ENCODE measurements at regions not wholly inside any gene's neighbourhood (a gene's known extent, or its start where the extent isn't known, plus 50 kb on each side); places are given as distances from the start of the nearest gene placed in this dataset.
"Not testable (repeated sequence)": the region's sequence is repeated elsewhere in the genome, so short reads cannot be mapped to it uniquely, and the experiment has no call there.

DNA sequence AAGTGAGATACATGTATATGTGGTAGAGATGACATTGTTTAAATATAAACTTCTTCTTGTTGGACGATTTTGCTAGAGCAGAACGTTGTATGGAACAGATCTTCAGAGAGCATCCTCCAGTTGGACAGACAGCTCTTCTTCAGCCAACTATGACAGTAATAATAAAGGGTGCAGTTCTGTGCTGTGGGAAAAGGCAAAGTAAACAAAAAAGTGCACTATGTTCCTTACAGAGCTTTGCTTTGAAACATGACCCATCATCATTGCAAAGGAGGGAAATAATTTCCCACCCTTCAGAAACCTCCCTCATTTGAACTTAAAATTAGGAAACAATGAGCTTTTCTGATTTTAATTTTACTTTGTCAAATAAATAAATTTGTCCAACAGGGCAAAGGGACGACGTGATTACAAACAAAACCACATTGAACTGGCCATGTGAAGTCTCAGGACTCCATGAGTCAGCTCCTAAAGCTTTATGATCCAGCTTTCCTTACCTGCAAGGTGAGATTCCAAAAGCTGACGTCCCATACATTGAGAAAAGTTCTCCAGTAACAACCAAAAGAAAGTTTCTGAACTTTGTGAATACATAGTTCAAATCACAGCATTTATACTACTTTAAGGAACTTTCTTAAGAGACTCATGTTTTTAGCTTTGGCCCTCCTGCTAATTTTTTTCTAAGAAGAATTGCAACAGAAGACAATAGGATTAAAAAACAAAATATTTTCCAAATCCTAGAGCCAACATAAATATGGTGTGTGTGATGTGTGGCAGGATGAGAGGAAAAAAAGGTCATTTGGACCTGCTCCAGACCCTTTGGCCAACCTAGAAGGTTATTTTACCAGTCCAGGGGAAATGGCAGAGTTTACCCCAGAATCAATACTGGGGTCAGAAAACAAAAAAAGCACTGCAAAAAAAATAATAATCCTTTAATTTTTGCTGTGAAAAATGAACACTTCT lies 565.4 kb upstream of the NRP1 start:
- no peak for DNase-seq (ENCODE audit: low spot score)

DNA sequence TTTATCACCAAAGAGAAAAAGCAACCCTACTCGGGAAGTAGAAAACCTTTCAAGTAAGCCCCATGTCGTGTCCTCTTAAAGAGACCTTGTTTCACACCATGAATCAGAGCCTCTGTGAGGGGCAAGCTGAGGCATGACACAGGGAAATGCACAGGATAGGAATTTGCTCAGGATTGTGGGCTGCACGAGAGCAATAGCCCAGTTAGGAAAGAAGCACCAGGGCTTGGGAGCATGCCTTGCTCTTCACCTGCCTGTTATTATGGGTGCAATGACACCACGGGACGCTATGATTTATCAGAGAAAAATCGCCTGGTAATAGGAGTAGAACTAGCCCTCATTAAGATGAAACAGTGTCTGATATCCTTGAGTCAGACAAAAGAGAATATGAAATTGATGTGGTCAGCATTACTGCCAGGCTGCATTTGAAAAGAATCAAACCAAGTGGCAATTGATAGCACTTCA lies 562.9 kb upstream of the NRP1 start:
- DNase-seq (ENCODE audit: low spot score): no peak

DNA sequence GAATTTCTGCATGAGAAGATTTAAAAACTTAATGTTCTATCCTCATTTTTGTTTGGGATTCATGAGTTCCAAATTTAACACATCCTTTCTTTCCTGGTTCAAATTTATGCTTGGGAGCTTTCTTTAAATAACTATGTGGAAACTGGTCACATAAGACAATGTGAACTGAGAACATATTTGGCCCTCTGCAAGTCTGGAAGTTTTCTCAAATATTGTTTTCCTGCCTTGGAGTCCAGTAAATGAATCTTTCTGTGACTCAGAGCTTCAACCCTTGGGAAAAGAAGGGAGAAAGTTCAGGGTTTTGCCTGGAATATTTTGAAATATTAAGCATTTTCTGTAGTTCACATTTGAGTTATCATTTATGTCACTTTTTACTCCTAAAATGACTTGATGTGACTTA lies 559.0 kb upstream of the NRP1 start:
- no peak for DNase-seq (ENCODE audit: low spot score)

DNA sequence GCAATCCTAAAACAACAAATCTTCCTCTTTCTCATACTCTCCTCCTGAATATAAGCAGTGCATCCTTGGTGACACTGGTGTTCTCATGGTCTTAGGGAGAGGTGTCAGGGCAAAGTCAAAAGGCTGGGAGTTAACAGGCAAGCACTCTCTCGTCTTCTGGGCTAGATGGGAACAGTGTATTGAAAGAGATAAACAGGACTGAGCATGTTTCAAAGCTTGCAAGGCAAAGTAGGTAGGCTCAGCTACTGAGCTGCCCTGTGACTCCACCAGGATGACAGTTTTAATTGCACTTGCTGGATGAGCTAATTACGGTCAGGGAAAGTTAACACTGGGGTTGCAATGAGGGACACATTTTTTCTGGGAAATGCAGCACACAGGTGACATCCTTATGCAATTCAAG lies 554.9 kb upstream of the NRP1 start:
- DNase-seq (ENCODE audit: low spot score): no peak

DNA sequence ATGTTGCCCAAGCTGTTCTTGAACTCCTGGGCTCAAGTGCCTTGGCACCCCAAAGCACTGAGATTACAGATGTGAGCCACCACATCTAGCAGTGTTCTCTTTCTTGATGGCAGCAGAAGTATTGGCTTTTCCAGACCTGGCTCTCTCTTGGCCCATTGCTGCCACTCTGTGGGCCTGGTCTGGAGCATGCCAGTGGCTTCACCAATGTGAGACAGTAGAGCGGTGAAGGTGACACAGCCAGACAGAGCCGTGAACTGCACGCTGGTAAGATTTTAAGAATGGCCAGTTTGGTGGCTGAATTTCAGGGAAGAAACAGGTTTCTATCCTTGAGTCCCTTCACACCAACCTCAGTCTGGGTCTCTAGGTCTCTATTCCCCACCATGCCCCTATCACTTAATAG lies 552.7 kb upstream of the NRP1 start:
- no peak for DNase-seq (ENCODE audit: low spot score)

DNA sequence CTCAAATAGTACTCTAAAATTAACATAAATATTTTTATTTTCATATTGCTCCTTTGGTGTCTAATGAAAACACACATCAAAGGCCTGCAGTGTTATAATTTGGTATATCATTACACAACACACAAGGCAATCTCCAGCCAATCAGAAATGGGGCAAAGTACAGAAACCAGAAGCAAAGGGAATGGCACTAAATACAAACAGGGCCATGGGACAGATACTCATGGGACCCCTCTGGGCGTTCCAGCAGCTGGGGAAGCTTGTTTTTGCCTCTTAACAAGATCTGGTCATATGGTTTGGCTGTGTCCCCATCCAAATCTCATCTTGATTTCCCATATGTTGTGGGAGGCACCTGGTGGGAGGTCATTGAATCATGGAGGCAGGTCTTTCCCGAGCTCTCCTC lies 551.8 kb upstream of the NRP1 start:
- no peak for DNase-seq (ENCODE audit: low spot score)

DNA sequence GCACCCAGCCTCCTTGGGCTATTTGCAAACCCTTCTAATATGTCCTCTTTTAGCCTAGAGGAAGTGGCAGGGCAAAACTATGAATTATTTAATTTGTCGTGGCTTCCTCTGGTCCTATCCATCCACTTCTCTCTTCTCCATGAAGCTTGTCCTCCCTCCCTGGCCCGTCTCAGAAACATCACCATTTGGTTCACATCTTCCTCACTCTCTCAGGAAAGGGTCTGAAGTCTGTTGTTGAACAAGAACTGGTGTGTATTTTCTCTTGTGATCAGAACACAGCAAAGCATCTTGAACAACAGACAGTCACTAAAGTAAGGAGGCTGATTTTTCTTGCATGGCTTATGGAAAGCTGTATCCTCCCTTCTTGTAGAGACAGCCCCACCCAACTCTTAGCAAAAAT lies 550.1 kb upstream of the NRP1 start:
- no peak for DNase-seq (ENCODE audit: low spot score)

DNA sequence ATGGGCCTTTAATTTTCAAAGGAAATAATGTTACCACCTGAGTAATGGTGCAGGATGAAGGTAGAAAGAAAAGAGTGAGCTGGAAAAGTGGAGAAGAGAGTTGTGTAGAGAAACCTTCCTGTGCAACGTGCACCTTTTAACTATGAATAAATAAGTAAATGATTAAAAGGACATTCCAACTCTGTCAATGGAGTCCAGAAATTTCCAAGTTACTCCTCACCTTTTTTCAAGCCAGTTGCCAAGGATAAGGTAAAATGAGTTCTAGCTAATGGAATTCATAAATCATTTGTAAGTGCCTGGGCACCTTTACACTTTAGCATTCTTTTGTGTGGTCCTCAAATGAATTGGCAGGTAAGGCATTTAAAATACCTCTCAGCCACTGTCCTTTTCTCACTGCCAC lies 549.4 kb upstream of the NRP1 start:
- no peak for DNase-seq (ENCODE audit: low spot score)

DNA sequence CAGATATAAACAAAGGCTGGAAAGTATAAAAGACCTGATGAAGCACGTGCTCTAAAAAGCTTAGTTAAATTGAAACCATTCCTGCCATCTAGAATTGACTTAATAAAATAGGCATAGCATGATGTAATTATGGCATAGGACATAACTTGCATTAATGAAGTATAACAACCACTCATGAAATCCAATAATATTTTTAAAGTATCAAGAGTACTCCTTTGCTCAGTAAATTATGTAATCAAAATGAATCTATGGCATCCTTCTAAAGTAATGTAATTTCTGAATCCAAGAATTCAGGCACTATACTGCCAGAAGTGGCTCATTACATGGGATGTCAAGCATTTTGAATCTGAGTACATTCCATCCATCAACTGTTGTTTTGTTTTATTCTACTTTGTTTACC lies 548.5 kb upstream of the NRP1 start:
- DNase-seq (ENCODE audit: low spot score): no peak

DNA sequence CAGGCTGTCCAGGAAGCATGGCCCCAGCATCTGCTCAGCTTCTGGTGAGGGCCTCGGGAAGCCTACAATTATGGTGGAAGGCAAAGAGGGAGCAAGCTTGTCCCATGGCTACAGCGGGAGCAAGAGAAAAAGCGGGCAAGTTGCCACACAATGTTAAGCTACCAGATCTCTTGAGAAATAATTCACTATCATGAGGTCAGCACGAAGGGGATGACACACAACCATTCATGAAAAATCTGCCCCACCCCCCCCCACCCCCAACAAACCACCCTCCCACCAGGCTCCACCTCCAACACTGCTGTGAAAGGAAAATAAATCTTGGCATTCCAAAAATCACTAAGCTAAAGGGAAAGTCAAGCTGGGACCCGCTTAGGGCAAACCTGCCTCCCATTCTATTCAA lies 545.8 kb upstream of the NRP1 start:
- DNase-seq (ENCODE audit: low spot score): no peak

DNA sequence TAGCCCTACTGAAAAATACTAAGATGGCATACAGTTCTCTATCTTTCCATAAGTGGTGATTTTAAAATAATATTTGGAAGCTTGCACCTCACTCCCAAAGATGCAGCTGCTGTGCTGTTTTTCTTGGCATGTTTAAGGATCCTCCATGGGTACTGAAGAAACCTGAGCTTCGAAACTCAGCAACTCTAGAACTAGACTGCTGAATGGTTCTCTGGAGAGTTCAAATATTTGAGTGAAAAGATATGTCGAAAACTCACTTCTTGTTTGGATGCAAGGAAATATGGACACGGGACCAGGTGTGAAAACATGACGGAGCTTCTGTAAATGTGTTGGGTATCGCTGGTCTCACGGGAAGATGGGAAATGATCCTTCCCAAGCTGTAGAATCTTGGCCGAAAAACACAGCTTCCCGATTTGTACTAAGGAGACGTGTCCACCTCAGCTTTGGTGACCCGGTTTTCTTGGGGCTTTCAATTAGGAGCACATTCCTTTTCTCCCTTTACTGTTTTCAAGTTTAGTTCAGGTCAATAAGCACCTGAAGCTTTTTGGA lies 543.8 kb upstream of the NRP1 start:
- no peak for DNase-seq (ENCODE audit: low spot score)

DNA sequence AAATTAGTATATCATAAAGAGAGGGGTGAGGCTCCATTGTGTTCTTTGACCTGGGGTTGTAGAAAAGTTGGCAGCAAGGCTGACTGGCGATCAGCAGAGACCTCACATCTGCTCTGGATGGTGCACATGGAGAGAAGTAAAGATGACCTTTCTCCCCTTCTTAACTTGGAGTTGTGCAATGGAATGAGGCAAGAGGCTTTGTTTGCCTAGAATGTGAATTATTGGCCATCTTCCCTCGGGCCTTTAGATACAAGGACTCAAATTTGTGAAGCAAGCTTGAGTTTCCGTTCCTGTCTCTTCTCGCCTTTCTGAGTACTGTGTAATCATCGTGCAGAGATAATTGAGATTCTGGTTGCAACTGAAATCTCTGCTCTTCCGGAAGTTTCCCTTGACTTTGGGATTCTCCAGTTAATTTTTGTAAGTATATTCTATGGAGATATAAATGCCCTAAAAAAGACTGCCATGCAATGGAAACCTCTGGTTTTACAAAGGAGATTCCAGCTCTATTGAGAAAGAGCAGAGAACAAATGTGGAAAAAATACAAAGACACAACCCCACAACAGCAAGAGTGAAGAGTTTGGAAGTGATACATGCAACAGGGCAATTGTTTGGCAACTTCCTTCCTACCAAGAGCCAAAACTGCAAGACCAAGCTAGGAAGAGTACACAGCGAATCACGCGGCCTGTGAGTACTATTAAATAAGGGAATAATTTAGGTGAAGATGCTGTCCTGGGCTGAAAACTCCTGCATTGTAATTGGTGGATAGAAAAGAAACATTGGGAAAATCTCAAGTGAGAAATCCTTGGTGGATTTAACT lies 542.3 kb upstream of the NRP1 start:
- DNase-seq (ENCODE audit: low spot score): no peak

DNA sequence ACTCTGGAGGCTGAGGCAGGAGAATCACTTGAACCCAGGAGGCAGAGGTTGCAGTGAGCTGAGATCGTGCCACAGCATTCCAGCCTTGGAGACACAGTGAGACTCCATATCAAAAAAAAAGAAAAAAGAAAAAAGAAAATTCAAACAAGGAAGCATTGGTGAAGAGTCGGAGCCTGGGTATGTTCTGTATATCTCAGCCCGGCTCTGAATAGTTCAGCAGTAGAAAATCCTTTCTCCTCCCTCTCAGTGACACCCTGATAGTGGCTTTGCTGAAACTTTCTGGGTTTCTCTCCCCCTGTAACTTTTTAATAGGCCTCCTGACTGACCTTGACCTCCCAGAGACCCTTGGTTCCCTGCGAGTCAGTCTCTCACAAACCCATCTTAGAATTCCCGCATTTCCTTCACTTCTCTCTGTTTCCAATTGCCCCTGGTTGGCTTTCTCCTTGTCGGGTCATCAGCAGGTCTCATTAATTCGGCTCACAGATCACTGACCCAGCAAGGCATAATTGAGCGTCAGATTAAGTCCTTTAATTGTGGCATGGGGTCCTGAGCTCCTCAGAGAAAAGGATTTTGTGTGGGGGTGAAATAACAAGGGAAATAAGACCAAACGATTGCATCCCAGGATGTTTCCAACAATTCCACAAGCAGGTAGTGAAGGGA lies 541.6 kb upstream of the NRP1 start:
- no peak for DNase-seq (ENCODE audit: low spot score)

DNA sequence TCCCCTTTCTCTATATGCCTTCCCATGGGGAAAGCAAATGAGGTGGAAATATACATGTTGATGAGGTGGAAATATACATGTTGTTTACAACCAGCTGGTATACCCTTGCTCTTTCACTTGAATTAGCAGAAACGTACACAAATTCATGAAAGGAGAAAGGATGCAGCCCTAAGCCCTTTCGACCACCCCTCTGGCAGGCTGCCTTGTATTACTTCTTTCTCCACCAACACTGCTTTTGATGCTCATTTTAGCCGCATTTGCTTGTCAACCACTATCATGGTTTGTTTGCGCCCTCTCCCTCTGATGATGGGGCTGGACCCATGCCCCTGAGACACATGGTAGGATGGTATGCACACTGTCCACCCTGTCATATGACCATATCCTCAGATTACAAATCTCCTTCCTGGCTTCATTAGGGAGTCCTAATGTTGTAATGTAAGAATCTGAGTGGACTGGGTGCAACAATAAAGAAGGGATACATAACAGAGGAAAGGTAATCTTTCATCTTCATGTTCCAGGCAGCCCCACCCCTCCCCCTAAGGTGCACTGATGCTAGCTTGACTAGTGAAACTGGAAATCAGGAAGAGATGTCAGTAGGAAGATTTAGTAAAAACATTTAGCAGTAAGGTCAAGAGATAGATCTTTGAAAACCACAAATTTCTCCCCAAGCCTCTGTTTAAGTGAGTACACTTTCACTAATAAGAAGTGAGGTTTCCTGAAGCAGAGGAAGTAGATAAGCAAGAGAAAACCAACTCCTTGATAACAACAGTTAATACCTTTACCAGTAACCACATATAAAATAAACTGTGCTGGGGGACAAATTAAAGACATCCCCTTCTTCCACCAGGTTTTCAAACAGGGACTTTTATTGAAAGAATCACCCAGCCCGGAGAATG lies 536.8 kb upstream of the NRP1 start:
- no peak for DNase-seq (ENCODE audit: low spot score)

DNA sequence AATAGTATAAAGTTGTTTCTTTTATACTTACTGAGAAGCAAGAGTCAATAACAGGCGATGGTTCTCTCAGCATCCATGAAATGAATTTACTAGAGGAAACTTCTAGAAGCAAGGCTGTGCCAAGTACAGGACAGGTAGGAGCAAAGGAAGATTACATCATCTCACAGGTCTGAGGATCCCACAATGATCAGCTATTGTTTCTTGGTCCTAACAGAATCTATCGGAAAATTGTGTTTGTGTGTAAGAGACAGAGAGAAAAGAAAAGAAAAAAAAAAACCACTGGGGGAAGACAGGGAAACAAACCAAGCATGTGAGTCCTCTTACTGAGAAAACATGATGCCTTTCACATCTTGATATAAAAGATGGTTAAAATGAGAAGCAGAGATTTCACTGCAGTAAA lies 535.0 kb upstream of the NRP1 start:
- DNase-seq (ENCODE audit: low spot score): no peak

DNA sequence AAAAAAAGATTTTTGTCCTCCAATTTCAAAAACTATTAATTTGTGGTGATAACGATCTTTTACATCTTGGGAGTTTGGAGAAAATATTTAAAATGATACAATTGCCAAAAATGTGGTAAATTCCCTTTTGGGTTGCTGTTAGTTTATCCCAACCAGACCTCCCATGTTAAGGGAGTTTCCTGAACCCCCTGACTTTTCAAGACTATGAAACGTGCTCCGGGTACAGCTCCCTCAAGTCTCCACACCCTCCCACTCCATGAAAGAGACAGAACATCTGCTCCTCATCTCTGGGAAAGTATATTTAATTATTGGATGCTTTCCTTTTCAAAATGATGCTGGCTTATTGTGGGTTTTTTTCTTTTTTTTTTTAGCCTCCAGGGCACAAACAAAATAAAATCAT lies 534.6 kb upstream of the NRP1 start:
- no peak for DNase-seq (ENCODE audit: low spot score)

DNA sequence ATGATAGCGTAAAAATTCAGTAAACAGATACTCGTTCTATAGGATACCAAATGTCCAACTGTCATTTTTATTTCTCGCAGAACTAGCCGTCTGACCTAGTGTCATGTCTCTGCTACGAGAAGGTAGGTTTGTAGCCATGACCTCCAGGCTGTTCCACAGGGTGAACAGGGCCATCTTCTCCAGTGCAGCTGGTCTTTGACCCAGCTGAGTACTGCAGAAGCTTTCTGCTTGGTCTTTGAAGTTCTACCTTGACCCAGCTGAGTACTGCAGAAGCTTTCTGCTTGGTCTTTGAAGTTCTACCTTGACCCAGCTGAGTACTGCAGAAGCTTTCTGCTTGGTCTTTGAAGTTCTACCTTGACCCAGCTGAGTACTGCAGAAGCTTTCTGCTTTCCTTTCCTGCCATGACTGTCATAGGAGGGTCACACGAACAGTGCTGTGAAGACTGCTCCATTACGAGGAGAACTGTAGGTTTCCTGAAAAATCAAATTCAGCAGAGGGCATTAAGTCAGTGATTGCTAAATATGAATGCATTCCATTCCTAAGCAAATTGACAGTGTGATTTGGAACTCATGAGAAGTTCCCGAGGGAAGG lies 532.8 kb upstream of the NRP1 start:
- DNase-seq (ENCODE audit: low spot score): not testable (repeated sequence)

DNA sequence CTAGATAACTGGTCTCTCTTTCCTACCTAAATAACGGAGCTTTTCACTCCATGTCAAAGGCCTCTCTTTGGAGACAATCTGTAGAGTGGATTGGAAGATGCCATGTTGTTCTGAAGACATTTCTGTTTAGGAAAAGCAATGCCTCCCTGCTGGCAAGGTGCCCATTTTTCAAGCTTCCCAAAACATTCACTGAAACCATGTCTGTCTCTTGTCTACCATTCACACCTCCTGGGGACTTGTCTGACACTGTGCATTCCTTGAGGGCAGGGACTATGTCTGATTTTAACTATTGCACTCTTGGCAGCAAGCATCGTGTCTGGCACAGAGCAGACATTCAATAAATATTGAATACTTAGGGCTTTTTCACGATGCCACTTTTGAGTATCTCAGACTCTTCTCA lies 528.9 kb upstream of the NRP1 start:
- DNase-seq (ENCODE audit: low spot score): no peak

DNA sequence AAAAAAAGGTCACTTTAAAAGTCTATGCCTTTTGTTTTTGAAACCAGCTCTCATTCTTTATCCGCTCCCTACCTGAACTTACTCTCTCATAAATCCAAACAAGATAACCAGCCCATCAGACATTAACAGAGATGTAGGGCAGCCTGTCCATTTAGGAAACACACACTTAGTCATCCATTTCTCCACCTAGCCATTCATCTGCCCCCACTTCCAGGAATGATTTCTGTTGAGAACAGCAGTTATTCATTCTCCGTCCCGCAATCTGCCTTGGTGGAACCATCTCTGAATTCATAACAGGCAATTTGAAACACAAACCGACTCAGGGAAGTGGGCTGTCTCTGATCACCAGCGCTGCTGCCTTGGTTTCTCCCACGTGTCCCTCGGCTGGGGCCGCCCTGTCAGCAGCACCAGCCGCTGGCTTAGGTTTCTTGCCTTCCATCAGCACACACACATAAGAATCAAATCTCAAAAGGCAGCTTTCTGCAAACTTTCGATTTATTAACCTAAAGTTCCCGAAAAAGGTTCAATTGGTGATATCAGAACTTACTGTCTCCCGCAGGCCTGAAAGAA lies 528.2 kb upstream of the NRP1 start:
- no peak for DNase-seq (ENCODE audit: low spot score)

DNA sequence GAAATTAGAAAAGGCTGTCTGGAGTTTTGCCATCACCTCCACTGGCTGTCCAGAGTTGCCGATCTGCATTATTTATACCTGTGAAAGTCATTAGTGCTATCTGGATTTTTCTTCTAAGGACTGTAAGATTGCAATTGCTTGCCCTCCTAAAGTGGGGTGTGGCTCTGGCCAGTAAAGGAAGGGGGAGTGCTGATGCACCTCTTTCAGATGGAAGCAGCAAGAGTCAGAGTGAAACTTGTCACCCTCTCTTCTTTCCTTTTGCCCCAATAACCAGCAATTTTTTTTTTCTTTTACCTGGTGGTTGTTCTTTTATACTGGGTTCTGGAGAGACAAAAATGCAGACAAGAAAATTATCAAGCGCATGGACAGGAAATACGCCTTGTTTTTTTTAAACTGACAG lies 527.4 kb upstream of the NRP1 start:
- no peak for DNase-seq (ENCODE audit: low spot score)
